ENCODE measurements at regions not wholly inside any gene's neighbourhood (a gene's known extent, or its start where the extent isn't known, plus 50 kb on each side); places are given as distances from the start of the nearest gene placed in this dataset.

DNA sequence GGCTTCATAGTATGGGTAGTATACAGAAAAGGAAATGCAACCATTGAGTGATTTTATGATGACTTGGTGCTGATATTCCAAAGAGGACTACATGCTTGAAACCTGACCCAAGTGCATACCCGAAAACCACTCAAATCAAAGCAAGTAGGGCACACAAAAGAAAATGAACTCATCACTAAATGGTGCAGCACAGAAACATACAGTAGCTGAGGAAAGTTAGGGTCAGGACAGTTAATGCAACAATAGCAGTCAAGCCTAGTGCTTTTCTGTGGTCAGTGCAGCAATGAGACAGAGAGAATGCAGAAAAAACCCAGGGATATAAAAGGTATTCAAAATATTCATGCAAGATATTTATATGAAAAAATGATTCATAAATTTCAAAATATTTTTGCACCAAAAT is 711.1 kb downstream of the EPHA7 start:
- no peak for DNase-seq
- Histone ChIP-seq H3K36me3 (replicated peaks in 1 of 2; ENCODE audit: control insufficient read depth in 1 of 2, insufficient read depth in 2 of 2, low read length in 2 of 2) (no peaks in the 10 kb centered on the region), H3K9me3 (replicated peaks in 1 of 2; ENCODE audit: control insufficient read depth in 1 of 2, insufficient read depth in 1 of 2, low read length in 2 of 2) (no peaks in the 10 kb centered on the region), H3K4me1 (ENCODE audit: control insufficient read depth in 1 of 2, insufficient read depth in 2 of 2, low read length in 2 of 2) (no peaks in the 10 kb centered on the region), H3K9ac (ENCODE audit: insufficient read depth, low read length, poor library complexity, severe bottlenecking) (no peak overlapping the region), H3K79me2 (ENCODE audit: insufficient read depth, low read length) (no peaks in the 10 kb centered on the region), H3K4me2 (replicated peaks; ENCODE audit: extremely low read depth, low read length, poor library complexity, severe bottlenecking) (no peak overlapping the region), H3K27ac (ENCODE audit: low read depth in 1 of 2, low read length in 2 of 2) (no peak overlapping the region), H2AFZ (ENCODE audit: insufficient read depth, low read depth, low read length, poor library complexity, severe bottlenecking) (no peak overlapping the region), H3K27me3 (ENCODE audit: control insufficient read depth in 2 of 2, insufficient read depth in 2 of 2, low read length in 2 of 2) (no peaks in the 10 kb centered on the region), H3K4me3 (replicated peaks in 1 of 3; ENCODE audit: low read depth in 2 of 3, low read length in 3 of 3) (no peak overlapping the region), H4K20me1 (ENCODE audit: insufficient read depth, low read length) (no peaks in the 10 kb centered on the region)
- Mint-ChIP-seq H3K27ac (no peak overlapping the region), H3K36me3 (no peaks in the 10 kb centered on the region), H3K4me3 (no peak overlapping the region), H3K9me3 (peaks cover 0 to 3% (median 0%) of the 10 kb centered on the region in 7 donors), H3K27me3 (ENCODE audit: low read depth in 3 of 3) (peaks cover 0 to 1% (median 0%) of the 10 kb centered on the region in 3 donors), H3K4me1 (no peaks in the 10 kb centered on the region)
- no peak for TF ChIP-seq CTCF (IDR thresholded peaks at IDR 0.05)
- intact Hi-C loops (cut with micrococcal nuclease) = no loop called here
- WGBS (ENCODE audit: insufficient coverage) = no CpG with 5 or more reads among the region's 1 CpG

- no peak overlapping the region for H3K27ac Mint-ChIP-seq
- no peak overlapping the region for H3K4me3 ChIP-seq (replicated peaks in 1 of 3; ENCODE audit: low read depth in 2 of 3, low read length in 3 of 3)
- H3K36me3 Mint-ChIP-seq = no peaks in the 10 kb centered on the region
- no peak for TF ChIP-seq CTCF (IDR thresholded peaks at IDR 0.05)
- H3K4me3 Mint-ChIP-seq = no peak overlapping the region
- H2AFZ ChIP-seq (ENCODE audit: insufficient read depth, low read depth, low read length, poor library complexity, severe bottlenecking) = no peak overlapping the region
- H3K4me1 ChIP-seq (ENCODE audit: control insufficient read depth in 1 of 2, insufficient read depth in 2 of 2, low read length in 2 of 2) = no peaks in the 10 kb centered on the region
- intact Hi-C loops (cut with micrococcal nuclease) = no loop called here
- DNase-seq = no peak
- H3K79me2 ChIP-seq (ENCODE audit: insufficient read depth, low read length) = no peaks in the 10 kb centered on the region
- no peaks in the 10 kb centered on the region for H3K9me3 ChIP-seq (replicated peaks in 1 of 2; ENCODE audit: control insufficient read depth in 1 of 2, insufficient read depth in 1 of 2, low read length in 2 of 2)
- no peaks in the 10 kb centered on the region for H4K20me1 ChIP-seq (ENCODE audit: insufficient read depth, low read length)
- no peak overlapping the region for H3K27ac ChIP-seq (ENCODE audit: low read depth in 1 of 2, low read length in 2 of 2)
- no peaks in the 10 kb centered on the region for H3K36me3 ChIP-seq (replicated peaks in 1 of 2; ENCODE audit: control insufficient read depth in 1 of 2, insufficient read depth in 2 of 2, low read length in 2 of 2)
- H3K9me3 Mint-ChIP-seq = peaks cover 0 to 3% (median 0%) of the 10 kb centered on the region in 7 donors
- H3K9ac ChIP-seq (ENCODE audit: insufficient read depth, low read length, poor library complexity, severe bottlenecking) = no peak overlapping the region
- H3K27me3 Mint-ChIP-seq (ENCODE audit: low read depth in 3 of 3) = peaks cover 0 to 1% (median 0%) of the 10 kb centered on the region in 3 donors
- no peak overlapping the region for H3K4me2 ChIP-seq (replicated peaks; ENCODE audit: extremely low read depth, low read length, poor library complexity, severe bottlenecking)
- H3K4me1 Mint-ChIP-seq = no peaks in the 10 kb centered on the region
- H3K27me3 ChIP-seq (ENCODE audit: control insufficient read depth in 2 of 2, insufficient read depth in 2 of 2, low read length in 2 of 2) = no peaks in the 10 kb centered on the region
Observed at GRCh38 chr6:92706976-92707375, 712.4 kb downstream of the EPHA7 start.
